Progenitor cell of endocrine pancreas (in vitro differentiated cells): ENCODE measurements at regions not wholly inside any gene's neighbourhood (a gene's known extent, or its start where the extent isn't known, plus 50 kb on each side); places are given as distances from the start of the nearest gene placed in this dataset.
A peak's percentile ranks its signal among the peaks of the same experiment; 100 is the strongest.
"Not testable (repeated sequence)": the region's sequence is repeated elsewhere in the genome, so short reads cannot be mapped to it uniquely, and the experiment has no call there.

Experiments used
- DNase-seq: peaks from one replicate; pipeline ENCODE4 v3.0.0; 2021; ENCODE audit warnings: low spot score; ENCODE audit not compliant: unreplicated experiment
- H3K27ac Mint-ChIP-seq: 2 replicates; pipeline ENCODE4 v1.8.0; 2021; ENCODE audit warnings: mild to moderate bottlenecking, moderate library complexity, mixed read lengths
- H3K27me3 Mint-ChIP-seq: 2 replicates; pipeline ENCODE4 v1.8.0; 2021; ENCODE audit warnings: mixed read lengths
- H3K36me3 Mint-ChIP-seq: 2 replicates; pipeline ENCODE4 v1.8.0; 2022; ENCODE audit warnings: mixed read lengths; ENCODE audit not compliant: insufficient read depth
- H3K4me1 Mint-ChIP-seq: 2 replicates; pipeline ENCODE4 v1.8.0; 2021; ENCODE audit warnings: low read depth, mixed read lengths
- H3K4me3 Mint-ChIP-seq: 2 replicates; pipeline ENCODE4 v1.8.0; 2021; ENCODE audit warnings: low read depth, mild to moderate bottlenecking, moderate library complexity, mixed read lengths
- H3K9me3 Mint-ChIP-seq: 2 replicates; pipeline ENCODE4 v1.8.0; 2021; ENCODE audit warnings: low read depth, mixed read lengths
- CTCF ChIP-seq: fragments of 200-600 bp; sonication (generic); IDR thresholded peaks from one replicate; pipeline ENCODE4 v1.5.0; 2021; ENCODE audit warnings: antibody characterized with exemption, mild to moderate bottlenecking; ENCODE audit not compliant: unreplicated experiment

DNA sequence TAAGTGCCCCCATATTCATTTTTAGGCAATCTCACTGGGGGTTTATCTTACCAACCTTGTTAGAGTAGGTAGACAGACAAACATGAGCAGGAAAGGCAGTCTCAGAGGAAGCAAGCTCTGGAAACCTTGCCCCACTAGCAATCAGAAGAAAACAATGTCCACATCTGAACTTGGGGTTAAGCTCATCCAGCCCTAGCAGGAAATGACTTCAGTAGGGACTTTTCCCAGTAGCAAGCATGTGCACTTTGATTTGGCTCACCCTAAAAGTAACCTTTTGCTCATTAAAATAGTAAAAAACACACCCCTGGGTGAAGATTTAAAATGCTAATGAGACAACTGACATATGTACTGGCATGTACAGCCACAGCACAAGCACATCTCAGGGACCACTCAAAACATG lies 175.5 kb downstream of the AKAIN1 start:
- H3K36me3 Mint-ChIP-seq: no peaks in the 10 kb centered on the region
- peaks cover 13% of the 10 kb centered on the region for H3K27me3 Mint-ChIP-seq
- no peak overlapping the region for H3K4me3 Mint-ChIP-seq
- no peak overlapping the region for H3K27ac Mint-ChIP-seq
- DNase-seq: no peak
- peaks cover 2% of the 10 kb centered on the region for H3K9me3 Mint-ChIP-seq
- no peaks in the 10 kb centered on the region for H3K4me1 Mint-ChIP-seq
- TF ChIP-seq CTCF: no peak

- Mint-ChIP-seq H3K4me1 (no peaks in the 10 kb centered on the region), H3K9me3 (peaks cover 8% of the 10 kb centered on the region), H3K4me3 (no peak overlapping the region), H3K27me3 (no peaks in the 10 kb centered on the region), H3K36me3 (no peaks in the 10 kb centered on the region), H3K27ac (no peak overlapping the region)
- no peak for TF ChIP-seq CTCF
- no peak for DNase-seq
Measured at GRCh38 chr18:5015213-5015612, 181.8 kb downstream of the AKAIN1 start.

DNA sequence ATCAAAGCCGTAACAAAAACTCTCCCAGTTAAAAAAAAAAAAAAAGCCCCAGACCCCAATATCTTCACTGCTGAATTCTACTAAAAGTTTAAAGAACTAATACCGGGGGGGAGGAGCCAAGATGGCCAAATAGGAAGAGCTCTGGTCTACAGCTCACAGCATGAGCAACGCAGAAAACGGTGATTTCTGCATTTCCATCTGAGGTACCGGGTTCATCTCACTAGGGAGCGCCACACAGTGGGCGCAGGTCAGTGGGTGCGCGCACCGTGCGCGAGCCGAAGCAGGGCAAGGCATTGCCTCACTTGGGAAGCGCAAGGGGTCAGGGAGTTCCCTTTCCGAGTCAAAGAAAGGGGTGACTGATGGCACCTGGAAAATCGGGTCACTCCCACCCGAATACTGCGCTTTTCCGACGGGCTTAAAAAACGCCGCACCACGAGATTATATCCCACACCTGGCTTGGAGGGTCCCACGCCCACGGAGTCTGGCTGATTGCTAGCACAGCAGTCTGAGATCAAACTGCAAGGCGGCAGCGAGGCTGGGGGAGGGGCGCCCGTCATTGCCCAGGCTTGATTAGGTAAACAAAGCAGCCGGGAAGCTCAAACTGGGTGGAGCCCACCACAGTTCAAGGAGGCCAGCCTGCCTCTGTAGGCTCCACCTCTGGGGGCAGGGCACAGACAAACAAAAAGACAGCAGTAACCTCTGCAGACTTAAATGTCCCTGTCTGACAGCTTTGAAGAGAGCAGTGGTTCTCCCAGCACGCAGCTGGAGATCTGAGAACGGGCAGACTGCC lies 192.8 kb downstream of the AKAIN1 start:
- H3K36me3 Mint-ChIP-seq: not testable (repeated sequence)
- peak overlapping the region; percentile 88 for H3K27ac Mint-ChIP-seq
- H3K4me3 Mint-ChIP-seq: peak overlapping the region; percentile 88

DNA sequence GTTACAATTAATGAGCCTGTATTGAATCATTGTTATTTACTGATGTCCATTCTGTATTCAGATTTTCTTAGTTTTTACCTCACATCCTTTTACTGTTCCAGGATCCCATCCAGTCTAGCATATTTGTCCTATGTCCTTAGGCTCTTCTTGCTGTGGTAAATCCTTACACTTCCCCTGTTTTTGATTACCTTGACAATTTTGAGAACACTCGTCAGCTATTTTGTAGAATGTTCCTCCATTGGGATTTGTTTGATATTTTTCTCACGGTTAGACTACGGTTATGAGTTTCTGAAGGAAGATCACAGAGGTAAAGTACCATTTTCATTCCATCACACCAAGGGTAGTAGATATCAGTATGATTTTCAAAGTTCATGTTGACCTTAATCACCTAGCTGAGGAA lies 202.3 kb downstream of the AKAIN1 start:
- H3K27ac Mint-ChIP-seq: no peak overlapping the region

More for the DNA sequence above, 192.8 kb downstream of the AKAIN1 start:
- H3K9me3 Mint-ChIP-seq, H3K4me1 Mint-ChIP-seq, H3K27me3 Mint-ChIP-seq: not testable (repeated sequence)
- TF ChIP-seq CTCF: peak; percentile 44
- peak; percentile 15 for DNase-seq

More for the DNA sequence above, 202.3 kb downstream of the AKAIN1 start:
- no peak for DNase-seq
- Mint-ChIP-seq H3K27me3 (no peaks in the 10 kb centered on the region), H3K36me3 (peaks cover 2% of the 10 kb centered on the region), H3K4me1 (no peaks in the 10 kb centered on the region), H3K9me3 (peaks cover 5% of the 10 kb centered on the region), H3K4me3 (no peak overlapping the region)
- TF ChIP-seq CTCF: no peak
